GM21526 (cell line): ENCODE measurements at regions not wholly inside any gene's neighbourhood (a gene's known extent, or its start where the extent isn't known, plus 50 kb on each side); places are given as distances from the start of the nearest gene placed in this dataset.

Source experiments
- ATAC-seq: cut with Tn5 transposase; IDR thresholded peaks from one replicate; pipeline ENCODE4 v1.9.1; 2021; ENCODE audit warnings: moderate library complexity; ENCODE audit not compliant: unreplicated experiment, low FRiP score

DNA sequence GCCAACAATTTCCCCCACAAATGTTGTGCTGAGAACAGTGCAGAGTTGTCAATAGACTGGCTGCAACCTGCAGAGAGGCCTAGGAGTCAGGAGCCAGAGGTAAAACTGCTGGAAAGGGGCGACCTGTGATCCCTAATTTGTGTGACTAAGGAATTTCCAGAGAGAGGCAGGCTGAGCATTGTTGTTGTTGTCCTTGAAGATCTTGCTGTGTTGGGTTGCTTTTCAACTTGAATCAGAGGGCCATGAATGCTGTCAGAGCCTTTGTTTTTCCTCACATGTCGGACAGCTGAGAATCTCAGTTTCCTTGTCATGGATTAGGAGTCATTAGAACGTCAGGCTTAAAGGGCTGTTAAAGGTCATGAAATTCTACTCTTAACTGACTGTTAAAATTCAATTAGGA is 134.6 kb upstream of the ASTN2 start:
- ATAC-seq: no peak

DNA sequence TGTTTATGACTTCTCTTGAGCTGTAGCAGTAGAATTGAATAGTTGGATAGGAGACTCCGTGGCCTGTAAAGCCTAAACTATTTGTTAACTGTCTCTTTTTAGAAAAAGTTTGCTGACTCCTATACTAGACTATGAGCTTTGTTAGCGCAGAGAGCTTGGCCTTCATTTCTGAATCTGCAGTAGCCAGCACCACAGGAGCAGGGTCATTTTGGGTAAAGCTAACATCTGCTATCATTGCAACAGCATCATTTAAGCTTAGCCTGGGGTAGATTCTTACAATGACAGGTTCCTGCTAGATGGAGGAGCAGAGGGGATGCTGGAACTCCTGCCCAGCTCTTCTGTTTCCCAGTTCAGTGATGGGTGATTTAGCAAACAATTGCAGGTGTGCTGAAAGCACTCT is 133.7 kb upstream of the ASTN2 start:
- ATAC-seq: no peak

DNA sequence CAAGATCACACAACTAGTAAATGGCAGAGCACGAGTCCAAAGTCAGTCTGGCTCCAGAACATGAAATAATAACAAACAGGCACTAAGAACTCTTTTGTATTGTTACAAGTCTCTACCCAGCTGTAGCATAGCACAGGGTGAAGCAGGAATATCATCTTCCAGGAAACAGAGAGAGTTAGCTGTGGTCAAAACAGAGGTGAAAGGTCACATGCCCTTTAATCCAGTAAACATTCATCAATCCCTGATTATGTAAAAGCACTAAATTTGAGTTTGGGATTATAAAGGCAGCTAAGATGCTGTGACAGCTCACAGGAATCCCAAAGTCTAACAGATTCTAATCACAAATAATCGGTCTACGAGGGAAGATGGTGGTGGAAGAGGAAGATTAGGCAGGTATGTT is 133.0 kb upstream of the ASTN2 start:
- no peak for ATAC-seq

DNA sequence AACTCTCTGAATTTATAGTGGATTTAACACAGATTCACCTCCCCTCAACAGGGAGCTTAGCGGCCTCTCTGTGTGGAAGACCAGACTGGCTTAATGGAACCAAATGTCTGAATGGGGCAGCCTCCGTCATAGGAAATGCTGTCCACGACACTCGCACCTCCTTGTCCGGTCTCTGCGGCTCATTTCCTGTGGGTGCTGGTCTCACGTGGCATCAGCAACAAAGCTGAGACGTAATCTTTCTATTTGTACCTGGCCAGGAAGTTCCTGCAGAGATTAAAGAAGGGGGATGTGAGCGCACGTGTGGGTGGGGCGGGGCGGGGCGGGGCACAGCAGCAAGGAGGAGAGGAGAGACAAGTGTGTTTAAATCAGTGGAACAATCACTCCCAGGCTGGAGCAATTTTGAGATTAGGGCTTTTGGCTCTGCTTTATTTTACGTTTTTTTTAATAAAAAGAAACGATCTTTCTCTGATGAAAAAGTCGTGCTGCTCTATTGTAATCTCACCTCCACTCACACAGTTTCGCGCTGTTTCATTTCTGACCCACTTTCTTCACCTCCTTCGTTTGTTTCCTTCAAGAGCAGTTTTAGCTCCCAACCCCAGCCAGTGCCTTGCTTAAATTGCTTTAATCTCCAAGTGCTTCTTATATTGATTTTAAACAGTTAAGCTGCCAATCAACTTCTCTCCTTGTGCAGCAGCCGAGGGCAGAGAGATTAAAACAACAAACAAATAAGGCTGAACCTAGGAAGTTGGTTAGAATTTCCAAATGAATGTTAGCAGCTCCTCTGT is 132.2 kb upstream of the ASTN2 start:
- no peak for ATAC-seq

DNA sequence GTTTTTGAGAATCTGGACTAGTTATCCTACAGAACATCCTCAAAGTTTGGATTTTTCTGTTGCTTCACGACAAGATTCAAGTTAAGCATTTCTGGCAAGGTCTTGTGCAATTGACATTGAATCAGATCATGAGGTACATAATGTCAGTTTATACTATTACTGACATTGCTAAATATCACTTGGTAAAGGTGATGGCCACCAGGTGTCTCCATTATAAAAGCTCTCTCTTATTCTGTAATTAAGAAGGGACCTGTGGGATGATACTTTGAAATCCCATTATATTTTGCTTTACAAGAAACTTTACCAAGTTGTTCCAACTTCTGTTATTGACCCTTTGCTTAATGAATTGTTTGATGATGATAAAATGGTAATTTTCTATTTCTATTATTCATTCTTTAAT is 131.0 kb upstream of the ASTN2 start:
- ATAC-seq: no peak

DNA sequence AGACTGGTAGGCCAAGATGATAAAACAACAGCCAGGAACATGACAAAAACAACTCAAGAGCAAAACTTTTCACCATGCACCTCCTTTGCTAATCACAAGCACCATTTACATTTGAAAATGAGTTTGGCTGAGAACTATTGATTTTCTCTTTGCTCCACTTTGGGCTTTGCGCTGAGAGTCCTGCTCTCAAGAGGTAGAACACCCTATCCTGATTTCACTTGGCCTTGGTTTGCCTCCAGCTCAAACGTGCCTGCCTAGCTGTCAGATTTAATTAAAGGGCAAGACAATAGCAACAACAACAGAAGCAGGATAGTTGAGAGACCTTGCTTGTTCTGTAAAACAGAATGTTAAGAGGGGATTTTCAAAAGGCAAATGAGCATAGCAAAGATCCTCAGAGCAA is 128.2 kb upstream of the ASTN2 start:
- ATAC-seq: no peak

DNA sequence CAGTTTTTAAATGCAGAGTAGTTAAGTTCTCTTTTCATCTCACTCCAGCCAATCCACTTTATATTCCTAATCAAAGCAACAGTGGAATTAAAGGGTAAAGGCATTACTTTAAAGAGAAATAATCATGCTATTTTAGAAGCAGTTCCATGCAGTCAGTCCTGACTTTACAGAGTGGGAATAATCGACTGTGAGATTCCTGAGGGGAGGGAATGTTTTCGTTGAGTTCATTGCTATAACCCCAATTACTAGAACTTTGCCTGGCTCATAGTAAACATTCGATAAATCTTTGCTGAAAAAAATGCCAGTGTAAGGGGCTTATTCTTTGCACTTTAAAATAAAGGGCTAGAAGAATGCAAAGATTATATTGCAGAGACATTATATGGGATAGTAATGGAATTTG is 127.2 kb upstream of the ASTN2 start:
- ATAC-seq: no peak

DNA sequence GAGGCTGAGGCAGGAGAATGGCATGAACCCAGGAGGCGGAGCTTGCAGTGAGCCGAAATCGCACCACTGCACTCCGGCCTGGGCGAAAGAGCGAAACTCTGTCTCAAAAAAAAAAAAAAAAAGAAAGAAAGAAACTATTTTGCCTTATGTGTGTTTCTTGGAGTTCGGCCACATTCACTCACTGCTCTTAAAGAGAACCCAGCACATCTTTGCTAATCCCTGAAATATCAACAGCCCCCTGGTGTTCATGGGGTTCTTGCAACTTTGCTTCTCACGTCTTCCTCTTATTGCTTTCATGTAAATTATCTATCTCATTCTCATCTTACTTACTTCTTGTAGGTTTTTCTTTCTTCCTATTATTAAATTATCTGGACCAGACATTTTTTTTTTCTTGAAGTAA is 126.3 kb upstream of the ASTN2 start:
- no peak for ATAC-seq

DNA sequence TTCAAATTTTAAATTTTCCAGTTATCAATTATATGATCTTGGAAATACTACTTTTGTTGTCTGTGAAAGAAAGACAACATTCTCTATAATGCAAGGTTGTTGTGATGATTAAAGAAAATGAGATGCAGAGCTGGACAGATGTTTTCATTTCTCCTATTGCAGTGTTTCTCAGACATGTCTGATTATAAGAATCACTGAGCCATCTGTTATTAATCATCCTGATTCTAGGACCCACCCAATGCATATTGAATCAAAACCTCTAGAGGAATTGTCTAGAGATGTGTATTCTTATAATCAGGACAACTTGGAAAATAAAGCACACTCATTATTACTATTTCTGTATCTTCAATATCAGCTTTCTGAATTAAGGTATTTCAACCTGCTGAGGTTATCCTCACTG is 121.1 kb upstream of the ASTN2 start:
- ATAC-seq: no peak

DNA sequence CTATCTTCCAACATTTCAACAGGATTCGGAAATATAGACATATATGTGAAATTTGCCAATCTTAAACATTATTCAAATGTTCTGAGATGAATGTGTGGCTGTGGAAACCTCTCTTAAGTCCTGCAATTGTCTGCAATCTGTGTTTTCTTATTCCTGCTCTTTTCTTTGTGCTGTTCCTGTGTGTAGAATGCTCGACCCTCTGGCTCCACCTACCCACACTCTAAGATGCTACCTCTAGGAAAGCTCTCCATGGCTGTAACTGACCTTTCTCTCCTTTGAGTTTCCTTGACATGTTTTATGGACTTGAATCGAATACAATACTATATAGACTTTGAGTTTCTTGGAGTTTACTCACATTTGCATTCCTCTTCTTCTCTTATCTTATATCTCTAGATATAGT is 120.6 kb upstream of the ASTN2 start:
- no peak for ATAC-seq

DNA sequence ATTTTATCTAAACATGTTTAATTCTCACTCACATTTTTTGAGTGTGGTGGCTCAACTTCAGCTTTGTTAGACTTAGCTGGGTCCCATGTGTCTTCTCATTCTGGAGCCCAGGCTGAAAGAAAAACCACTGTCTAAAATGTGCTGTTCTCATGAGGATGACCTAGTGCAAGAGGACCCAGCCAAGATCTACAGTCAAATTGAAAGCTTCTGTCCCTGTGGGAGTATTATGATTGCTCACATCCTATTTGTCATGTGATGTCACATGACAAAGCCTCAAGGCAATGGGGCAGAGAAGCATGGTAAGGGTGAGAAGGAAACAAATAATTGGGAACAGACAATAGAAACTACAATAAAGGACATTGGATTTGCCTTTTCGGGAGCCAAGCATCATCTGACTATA is 113.4 kb upstream of the ASTN2 start:
- ATAC-seq: no peak

DNA sequence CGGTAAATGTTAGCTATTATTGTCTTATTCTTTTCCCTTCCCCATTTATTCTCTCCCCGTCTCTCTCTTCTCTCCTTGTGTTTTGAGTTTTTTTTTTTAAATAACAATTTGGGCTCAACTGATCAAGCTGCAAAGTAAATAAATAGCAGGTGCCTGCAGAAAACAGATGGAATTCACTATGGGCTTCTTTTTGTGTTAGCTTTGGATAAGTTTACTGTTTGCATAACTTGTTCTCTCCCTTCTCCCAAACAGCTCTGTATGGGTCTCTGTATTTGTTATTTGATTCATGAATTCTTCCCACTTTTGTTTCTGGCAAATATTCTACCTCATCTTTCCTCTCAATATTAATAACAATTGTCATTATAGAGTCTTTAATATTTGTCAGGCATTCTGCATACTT is 111.8 kb upstream of the ASTN2 start:
- no peak for ATAC-seq

DNA sequence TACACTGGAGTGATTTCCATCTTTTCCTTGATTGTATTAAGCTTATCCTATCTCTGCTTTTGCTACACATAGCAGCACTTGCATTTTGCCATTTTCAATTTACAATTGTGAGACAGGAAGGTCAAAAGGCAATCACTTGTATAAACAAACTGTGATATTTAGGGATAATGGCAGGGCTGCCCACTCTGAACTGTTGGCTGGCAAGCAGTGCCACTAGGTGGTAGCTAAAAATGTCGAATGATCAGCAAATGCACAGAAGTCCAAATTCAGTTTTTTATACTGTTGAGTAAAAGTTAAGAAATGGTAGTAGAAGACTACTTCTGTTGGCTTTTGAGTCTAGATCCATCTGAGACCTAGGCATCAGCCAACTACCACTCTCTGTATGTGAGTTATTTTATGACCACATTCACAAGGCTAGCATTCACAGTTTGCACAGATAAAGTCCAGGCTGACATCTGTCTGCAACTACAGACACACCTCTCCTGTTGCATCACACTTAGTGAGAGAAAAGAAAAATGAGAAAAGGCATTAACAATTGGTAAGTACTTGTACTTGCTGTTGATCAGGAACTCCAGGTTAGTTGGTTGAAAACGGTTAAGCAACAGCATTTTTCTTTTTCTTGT is 108.8 kb upstream of the ASTN2 start:
- no peak for ATAC-seq

DNA sequence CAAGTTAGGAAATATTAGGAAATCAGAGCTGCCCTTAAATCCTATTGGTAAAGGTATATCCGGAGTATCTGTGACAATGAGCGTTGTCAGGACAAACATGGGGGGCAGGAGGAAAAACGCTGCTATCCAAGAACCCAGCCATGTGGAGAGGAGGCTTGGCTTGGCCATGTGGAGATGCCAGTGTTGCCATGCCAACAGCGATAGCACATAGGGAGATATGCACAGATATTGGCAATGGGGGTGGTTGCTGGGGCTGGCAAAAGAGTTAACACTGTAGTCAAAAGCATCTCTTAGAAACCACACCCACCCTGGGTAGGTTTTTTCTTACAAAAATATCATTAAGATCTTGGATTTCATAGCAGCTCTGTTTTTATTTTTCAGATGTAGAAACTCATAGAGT is 106.4 kb upstream of the ASTN2 start:
- no peak for ATAC-seq

DNA sequence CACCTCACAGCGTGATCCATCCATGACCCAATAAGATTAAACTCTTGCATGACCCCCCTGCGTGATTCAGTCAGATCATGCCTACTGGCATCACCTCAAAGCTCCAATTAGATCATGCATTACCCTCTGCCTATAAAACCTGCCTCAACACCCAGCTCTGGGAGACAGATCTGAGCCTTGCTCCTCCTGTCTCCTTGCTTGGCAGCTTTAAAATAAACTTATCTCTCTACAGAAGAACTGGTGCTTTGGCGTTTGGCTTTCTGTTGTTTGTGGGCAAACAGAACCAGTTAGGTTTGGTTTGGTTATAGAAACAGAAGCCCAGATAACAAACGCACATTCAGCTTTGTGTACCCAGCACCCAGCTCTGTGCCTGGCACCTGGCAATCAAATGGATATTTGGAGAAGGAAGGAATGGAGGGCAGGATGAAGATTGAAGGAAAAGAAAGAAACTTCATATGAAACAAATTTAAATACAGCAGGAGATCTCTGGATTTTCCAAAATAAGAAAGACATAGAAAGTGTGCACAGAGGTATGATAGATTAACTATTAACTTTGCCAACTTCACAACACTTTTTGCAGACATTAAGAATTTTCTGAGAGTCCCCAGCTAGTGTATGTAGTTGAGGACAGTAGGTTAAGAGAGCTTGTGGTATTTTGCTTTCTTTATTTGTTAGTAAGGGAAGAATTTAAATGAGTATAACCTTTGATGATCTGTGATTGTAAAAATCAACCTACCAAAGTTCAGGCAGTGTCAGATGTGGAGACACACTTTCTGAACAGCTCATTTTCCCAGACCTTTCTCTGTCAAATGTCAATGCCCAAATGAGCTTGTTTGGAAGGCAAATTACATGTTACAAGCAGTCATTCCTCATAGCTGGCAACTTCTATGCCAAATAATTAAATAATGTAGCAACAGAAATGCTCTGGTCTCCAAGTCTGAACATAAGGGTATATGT is 102.1 kb upstream of the ASTN2 start:
- no peak for ATAC-seq

DNA sequence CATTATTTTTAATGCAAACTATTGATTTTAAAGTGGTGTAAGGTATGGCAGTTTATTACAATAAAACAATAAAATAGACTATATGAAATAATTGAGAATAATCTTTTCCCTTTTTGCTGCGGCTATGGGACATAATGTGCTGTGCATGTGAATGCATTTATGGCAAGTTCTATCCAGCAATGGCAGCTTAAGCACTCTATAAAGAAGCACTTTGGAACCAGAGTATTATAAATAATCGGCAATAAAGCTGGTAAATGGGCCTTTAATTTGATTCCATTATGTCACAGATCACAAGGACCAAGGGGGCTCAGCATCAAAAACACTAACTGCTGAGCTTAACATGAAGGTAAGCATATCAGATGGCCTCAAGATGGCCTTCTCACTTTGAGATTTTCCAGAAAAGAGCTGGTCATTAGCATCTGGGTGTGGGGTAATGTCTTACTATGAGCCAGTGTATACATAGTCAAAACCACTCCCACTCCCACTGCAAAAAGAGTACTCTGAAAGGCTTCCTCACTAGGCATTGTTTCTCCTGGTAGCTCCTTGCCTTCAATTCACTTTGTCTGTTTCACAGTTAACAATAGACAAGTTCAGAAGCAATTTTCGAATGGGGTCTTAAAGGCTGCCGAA is 97.1 kb upstream of the ASTN2 start:
- ATAC-seq: no peak

DNA sequence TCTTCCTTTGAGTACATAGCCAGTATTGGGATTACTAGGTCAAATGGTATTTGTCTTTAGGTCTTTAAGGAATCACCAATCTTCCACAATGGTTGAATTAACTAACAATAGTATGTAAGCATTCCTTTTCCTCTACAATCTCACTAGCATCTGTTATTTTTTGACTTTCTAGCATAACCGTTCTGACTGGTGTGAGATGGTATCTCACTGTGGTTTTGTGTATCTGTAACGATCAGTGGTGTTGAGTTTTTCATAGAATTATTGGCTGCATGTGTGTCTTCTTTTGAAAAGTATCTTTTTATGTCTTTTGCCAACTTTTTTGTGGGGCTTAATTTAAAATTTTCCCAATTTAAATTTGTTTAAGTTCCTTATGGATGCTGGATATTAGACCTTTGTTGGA is 81.5 kb upstream of the ASTN2 start:
- no peak for ATAC-seq

DNA sequence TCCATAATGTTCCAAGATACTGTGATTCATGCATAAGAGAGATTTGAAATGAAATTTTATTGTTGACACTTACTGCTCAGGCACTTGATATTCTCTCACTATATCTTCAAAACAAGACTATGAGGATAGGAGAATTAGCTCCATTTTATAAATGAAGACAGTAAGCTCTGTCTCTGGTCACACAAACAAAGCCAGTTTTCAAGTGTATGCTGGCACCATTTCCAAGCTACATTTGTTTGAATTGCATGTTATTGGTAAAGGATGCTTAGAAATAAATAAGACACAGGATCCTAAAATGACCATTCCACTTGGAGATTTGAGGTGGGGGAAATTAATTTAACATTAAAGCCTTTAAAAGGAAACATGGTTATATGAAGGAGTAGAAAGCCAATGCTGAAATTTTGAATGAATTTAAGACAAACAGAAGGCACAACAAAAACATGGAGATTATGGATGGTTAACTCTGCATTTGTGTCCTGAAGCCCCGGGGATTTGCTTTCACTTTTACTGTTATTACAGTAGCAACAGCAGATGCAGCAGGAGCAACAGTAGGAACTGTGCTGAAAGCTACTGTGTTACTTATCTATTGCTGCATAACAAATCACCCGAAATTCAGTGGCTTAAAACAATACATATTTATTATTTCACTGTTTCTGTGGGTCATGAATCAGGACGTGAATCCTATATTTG is 79.7 kb upstream of the ASTN2 start:
- no peak for ATAC-seq

DNA sequence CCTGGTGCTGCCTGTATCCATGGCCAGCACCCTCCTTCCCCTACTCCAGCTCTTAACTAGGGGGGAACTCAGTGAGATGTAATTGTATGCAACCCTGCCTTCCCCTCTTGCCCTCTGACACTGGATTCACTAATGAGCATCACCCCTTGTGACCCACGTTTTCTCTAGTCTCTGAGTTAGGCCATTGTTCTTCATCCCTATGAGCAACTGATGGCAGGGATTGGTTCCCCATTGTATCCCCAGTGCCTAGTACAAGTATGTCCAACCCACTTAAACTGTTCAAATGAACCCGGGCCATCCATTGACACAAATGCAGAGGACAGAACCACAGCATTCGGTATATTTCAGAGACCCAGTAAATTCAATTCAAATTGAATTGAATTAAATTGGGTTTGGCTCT is 77.6 kb upstream of the ASTN2 start:
- ATAC-seq: no peak

DNA sequence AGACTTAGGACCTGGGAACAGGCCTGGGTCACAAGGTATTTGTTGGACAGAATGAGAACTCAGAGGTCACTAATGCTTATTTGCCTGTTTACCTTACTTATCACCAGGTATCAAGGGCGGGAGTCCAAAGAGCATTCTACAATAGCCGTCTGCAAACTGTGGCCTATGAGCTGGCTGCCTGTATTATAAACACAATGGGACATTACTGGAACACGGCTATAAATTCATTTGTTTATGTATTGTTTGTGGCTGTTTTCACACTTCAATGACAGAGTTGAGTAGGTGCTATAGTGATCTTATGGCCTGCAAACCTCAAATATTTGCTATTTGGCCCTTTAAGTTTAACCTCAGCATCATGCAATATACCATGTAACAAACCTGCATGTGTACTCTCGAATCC is 76.6 kb upstream of the ASTN2 start:
- ATAC-seq: no peak
